H9 (cell line): ENCODE measurements at regions not wholly inside any gene's neighbourhood (a gene's known extent, or its start where the extent isn't known, plus 50 kb on each side); places are given as distances from the start of the nearest gene placed in this dataset.

ENCODE experiments used
- DNase-seq: peaks from one replicate; pipeline ENCODE4 v3.0.0-alpha.2; 2017
- H2AFZ ChIP-seq: one replicate; pipeline ENCODE4 v1.6.1; 2013; ENCODE audit warnings: mild to moderate bottlenecking, low read length, control low read depth, moderate library complexity
- H2AK5ac ChIP-seq: 2 replicates; pipeline ENCODE4 v1.6.1; 2013; ENCODE audit warnings: low read length, control low read depth, mixed read lengths; ENCODE audit not compliant: insufficient read length
- H2BK120ac ChIP-seq: one replicate; pipeline ENCODE4 v1.6.1; 2013; ENCODE audit warnings: low read depth, mild to moderate bottlenecking, low read length, control low read depth, inconsistent platforms; ENCODE audit not compliant: poor library complexity, severe bottlenecking
- H2BK12ac ChIP-seq: 2 replicates; pipeline ENCODE4 v1.6.1; 2013; ENCODE audit warnings: low read length, control low read depth, mixed read lengths, low read depth; ENCODE audit not compliant: insufficient read length
- H2BK15ac ChIP-seq: 2 replicates; pipeline ENCODE4 v1.6.1; 2013; ENCODE audit warnings: low read depth, low read length, control low read depth
- H2BK20ac ChIP-seq: one replicate; pipeline ENCODE4 v1.6.1; 2013; ENCODE audit warnings: low read depth, mild to moderate bottlenecking, low read length, control low read depth, inconsistent platforms; ENCODE audit not compliant: poor library complexity, severe bottlenecking
- H2BK5ac ChIP-seq: 2 replicates; pipeline ENCODE4 v1.6.1; 2013; ENCODE audit warnings: low read length, control low read depth, mixed read lengths; ENCODE audit not compliant: insufficient read length
- H3K14ac ChIP-seq: 2 replicates; pipeline ENCODE4 v1.6.1; 2013; ENCODE audit warnings: low read length, control low read depth; ENCODE audit not compliant: insufficient read depth
- H3K18ac ChIP-seq: 2 replicates; pipeline ENCODE4 v1.6.1; 2013; ENCODE audit warnings: low read depth, mild to moderate bottlenecking, mixed read lengths, low read length, control low read depth; ENCODE audit not compliant: insufficient read length
- H3K23ac ChIP-seq: 2 replicates; pipeline ENCODE4 v1.6.1; 2013; ENCODE audit warnings: low read length, control low read depth, mixed read lengths, low read depth; ENCODE audit not compliant: insufficient read length
- H3K23me2 ChIP-seq: 2 replicates; pipeline ENCODE4 v1.6.1; 2013; ENCODE audit warnings: low read depth, mild to moderate bottlenecking, mixed read lengths, low read length, control low read depth; ENCODE audit not compliant: insufficient read length, poor library complexity, severe bottlenecking
- H3K27ac ChIP-seq: 2 replicates; pipeline ENCODE4 v1.5.1; 2013; ENCODE audit warnings: low read length, control low read depth, mixed read lengths, low read depth; ENCODE audit not compliant: insufficient read length
- H3K27me3 ChIP-seq: 2 replicates; pipeline ENCODE4 v1.6.1; 2013; ENCODE audit warnings: low read length, control low read depth, inconsistent platforms; ENCODE audit not compliant: insufficient read depth
- H3K4ac ChIP-seq: 2 replicates; pipeline ENCODE4 v1.6.1; 2013; ENCODE audit warnings: low read depth, mild to moderate bottlenecking, control low read depth, inconsistent platforms, low read length, moderate library complexity
- H3K4me1 ChIP-seq: 2 replicates; pipeline ENCODE4 v1.6.1; 2013; ENCODE audit warnings: low read length, control low read depth, inconsistent platforms; ENCODE audit not compliant: insufficient read depth
- H3K4me2 ChIP-seq: 2 replicates; pipeline ENCODE4 v1.6.1; 2013; ENCODE audit warnings: low read length, control low read depth, mixed read lengths; ENCODE audit not compliant: insufficient read length, insufficient read depth
- H3K56ac ChIP-seq: 2 replicates; pipeline ENCODE4 v1.6.1; 2013; ENCODE audit warnings: low read depth, mild to moderate bottlenecking, mixed read lengths, low read length, control low read depth; ENCODE audit not compliant: insufficient read length
- H3K79me1 ChIP-seq: 2 replicates; pipeline ENCODE4 v1.6.1; 2013; ENCODE audit warnings: low read depth, mild to moderate bottlenecking, moderate library complexity, low read length, control low read depth, inconsistent platforms; ENCODE audit not compliant: insufficient read depth, poor library complexity, severe bottlenecking
- H3K79me2 ChIP-seq: 2 replicates; pipeline ENCODE4 v1.6.1; 2013; ENCODE audit warnings: low read length, control low read depth, inconsistent platforms; ENCODE audit not compliant: insufficient read depth
- H3K9ac ChIP-seq: 2 replicates; pipeline ENCODE4 v1.6.1; 2013; ENCODE audit warnings: low read length, control low read depth, mixed read lengths; ENCODE audit not compliant: insufficient read length; ENCODE audit errors: extremely low read depth
- H3K9me3 ChIP-seq: one replicate; pipeline ENCODE4 v1.6.1; 2013; ENCODE audit warnings: low read depth, low read length, inconsistent platforms; ENCODE audit not compliant: control insufficient read depth
- H3T11ph ChIP-seq: one replicate; pipeline ENCODE4 v1.6.1; 2013; ENCODE audit warnings: mild to moderate bottlenecking, low read length, control low read depth, inconsistent platforms
- H4K20me1 ChIP-seq: one replicate; pipeline ENCODE4 v1.6.1; 2013; ENCODE audit not compliant: control insufficient read depth, insufficient read length, insufficient read depth
- H4K5ac ChIP-seq: 2 replicates; pipeline ENCODE4 v1.6.1; 2013; ENCODE audit warnings: low read depth, mild to moderate bottlenecking, mixed read lengths, low read length, control low read depth; ENCODE audit not compliant: insufficient read length
- H4K8ac ChIP-seq: replicated peaks from 2 replicates; pipeline ENCODE4 v1.6.1; 2013; ENCODE audit warnings: low read length, control low read depth, mixed read lengths, low read depth; ENCODE audit not compliant: insufficient read length
- H4K91ac ChIP-seq: 2 replicates; pipeline ENCODE4 v1.6.1; 2013; ENCODE audit warnings: low read depth, mild to moderate bottlenecking, moderate library complexity, mixed read lengths, low read length, control low read depth; ENCODE audit not compliant: insufficient read length
- H3K27ac Mint-ChIP-seq, 3 experiments: 2 replicates in 2 of 3; 3 replicates in 1 of 3; pipeline ENCODE4 v1.8.0; 2020 to 2021; ENCODE audit warnings: mixed read lengths in 3 of 3, mild to moderate bottlenecking in 1 of 3, moderate library complexity in 1 of 3
- H3K27me3 Mint-ChIP-seq: 2 replicates; pipeline ENCODE4 v1.8.0; 2021; ENCODE audit warnings: low read depth, mild to moderate bottlenecking, moderate library complexity, mixed read lengths
- H3K36me3 Mint-ChIP-seq, 3 experiments: 2 replicates in 2 of 3; 3 replicates in 1 of 3; pipeline ENCODE4 v1.8.0; 2020 to 2021; ENCODE audit warnings: low read depth in 3 of 3, mixed read lengths in 3 of 3; ENCODE audit not compliant: insufficient read depth in 1 of 3
- H3K4me1 Mint-ChIP-seq, 2 experiments: 2 replicates each; pipeline ENCODE4 v1.8.0; 2020; ENCODE audit warnings: mixed read lengths in 2 of 2
- H3K4me3 Mint-ChIP-seq, 2 experiments: 2 replicates in 1 of 2; 3 replicates in 1 of 2; pipeline ENCODE4 v1.8.0; 2020 to 2021; ENCODE audit warnings: mild to moderate bottlenecking in 2 of 2, mixed read lengths in 2 of 2, moderate library complexity in 1 of 2
- H3K9me3 Mint-ChIP-seq, 2 experiments: 2 replicates in 1 of 2; 3 replicates in 1 of 2; pipeline ENCODE4 v1.8.0; 2020; ENCODE audit warnings: mild to moderate bottlenecking in 2 of 2, mixed read lengths in 2 of 2, moderate library complexity in 1 of 2
- CTCF ChIP-seq: fragments of 200-600 bp; sonication (generic); conservative IDR thresholded peaks from 3 replicates; pipeline ENCODE4 v1.8.0; 2021; ENCODE audit warnings: antibody characterized with exemption, mild to moderate bottlenecking
- WGBS: extraction: QIAGEN DNeasy Blood & Tissue Kit; methylation state at CpG from one replicate; pipeline ENCODE4 v1.1.7; 2013; ENCODE audit warnings: missing lambda C conversion rate, low lambda C conversion rate, mixed read lengths; ENCODE audit not compliant: insufficient read length; ENCODE audit errors: extremely low coverage; 5-methylcytosine and 5-hydroxymethylcytosine counted together

- Histone ChIP-seq H3K4me1 (no peaks in the 10 kb centered on the region), H3K79me2 (no peaks in the 10 kb centered on the region), H2BK12ac (no peak overlapping the region), H2BK5ac (no peak overlapping the region), H3K79me1 (no peaks in the 10 kb centered on the region), H3K27me3 (no peaks in the 10 kb centered on the region), H3K9ac (no peak overlapping the region), H3K27ac (no peak overlapping the region), H4K91ac (no peak overlapping the region), H3K4me2 (no peak overlapping the region), H3K23ac (no peak overlapping the region), H2AK5ac (no peak overlapping the region), H3K4ac (no peak overlapping the region), H3K9me3 (no peaks in the 10 kb centered on the region), H2BK20ac (no peak overlapping the region), H4K5ac (no peak overlapping the region), H3K18ac (no peak overlapping the region), H2AFZ (no peak overlapping the region), H3K56ac (no peak overlapping the region), H3K14ac (no peak overlapping the region), H2BK15ac (no peak overlapping the region), H3K23me2 (no peaks in the 10 kb centered on the region), H3T11ph (no peak overlapping the region), H4K20me1 (no peaks in the 10 kb centered on the region), H4K8ac (no peak overlapping the region), H2BK120ac (no peak overlapping the region)
- no peak overlapping the region for H3K27ac Mint-ChIP-seq
- no peaks in the 10 kb centered on the region for H3K36me3 Mint-ChIP-seq
- no peaks in the 10 kb centered on the region for H3K9me3 Mint-ChIP-seq
- H3K27me3 Mint-ChIP-seq: peaks cover 2% of the 10 kb centered on the region; the same call in 1 of the 2 replicates
- DNase-seq: no peak
- no peak for TF ChIP-seq CTCF
- no peaks in the 10 kb centered on the region for H3K4me1 Mint-ChIP-seq
- whole genome bisulfite sequencing: no CpG with 5 or more reads among the region's 1 CpG
- no peak overlapping the region for H3K4me3 Mint-ChIP-seq
Observed at GRCh38 chr14:28599605-28600004, 167.0 kb upstream of the FOXG1 start.
